Trophoblast cell (in vitro differentiated cells and primary cell): ENCODE measurements at regions not wholly inside any gene's neighbourhood (a gene's known extent, or its start where the extent isn't known, plus 50 kb on each side); places are given as distances from the start of the nearest gene placed in this dataset.

Source experiments
- DNase-seq, 2 donors: peaks; one replicate each; pipeline ENCODE4 v3.0.0-alpha.2; 2016
- H2AFZ ChIP-seq: 2 replicates; pipeline ENCODE4 v1.6.1; 2013; ENCODE audit warnings: low read length, moderate library complexity, mild to moderate bottlenecking; ENCODE audit not compliant: insufficient read depth, poor library complexity
- H2AK5ac ChIP-seq: 2 replicates; pipeline ENCODE4 v1.6.1; 2013; ENCODE audit warnings: mild to moderate bottlenecking, low read length
- H2BK120ac ChIP-seq: 2 replicates; pipeline ENCODE4 v1.6.1; 2013; ENCODE audit warnings: low read length, mild to moderate bottlenecking, moderate library complexity; ENCODE audit not compliant: insufficient read depth, poor library complexity
- H2BK12ac ChIP-seq: 2 replicates; pipeline ENCODE4 v1.6.1; 2013; ENCODE audit warnings: mild to moderate bottlenecking, low read length, moderate library complexity
- H2BK5ac ChIP-seq: 2 replicates; pipeline ENCODE4 v1.6.1; 2013; ENCODE audit warnings: low read length, low read depth, moderate library complexity, mild to moderate bottlenecking; ENCODE audit not compliant: poor library complexity
- H3K14ac ChIP-seq: 2 replicates; pipeline ENCODE4 v1.6.1; 2013; ENCODE audit warnings: mild to moderate bottlenecking, low read length
- H3K18ac ChIP-seq: 2 replicates; pipeline ENCODE4 v1.6.1; 2013; ENCODE audit warnings: mild to moderate bottlenecking, low read length
- H3K23ac ChIP-seq: 2 replicates; pipeline ENCODE4 v1.6.1; 2013; ENCODE audit warnings: low read length
- H3K27ac ChIP-seq: 2 replicates; pipeline ENCODE4 v1.5.1; 2013; ENCODE audit warnings: low read depth, mild to moderate bottlenecking, inconsistent platforms, low read length, moderate library complexity
- H3K27me3 ChIP-seq: 2 replicates; pipeline ENCODE4 v1.6.1; 2013; ENCODE audit warnings: inconsistent platforms, mild to moderate bottlenecking, low read length, moderate library complexity; ENCODE audit not compliant: insufficient read depth
- H3K36me3 ChIP-seq, 2 experiments: 1 replicate in 1 of 2; 2 replicates in 1 of 2; pipeline ENCODE4 v1.6.1; 2013; ENCODE audit warnings: low read length in 2 of 2, mild to moderate bottlenecking in 2 of 2, moderate library complexity in 1 of 2; ENCODE audit not compliant: insufficient read depth in 2 of 2, control insufficient read depth in 1 of 2
- H3K4ac ChIP-seq: 2 replicates; pipeline ENCODE4 v1.6.1; 2013; ENCODE audit warnings: low read depth, mild to moderate bottlenecking, low read length, moderate library complexity
- H3K4me1 ChIP-seq, 2 experiments: 1 replicate in 1 of 2; 2 replicates in 1 of 2; pipeline ENCODE4 v1.6.1; 2013; ENCODE audit warnings: low read length in 2 of 2, mild to moderate bottlenecking in 2 of 2, moderate library complexity in 1 of 2; ENCODE audit not compliant: insufficient read depth in 2 of 2, control insufficient read depth in 1 of 2
- H3K4me2 ChIP-seq: 2 replicates; pipeline ENCODE4 v1.6.1; 2013; ENCODE audit warnings: inconsistent platforms, mild to moderate bottlenecking, low read length, moderate library complexity
- H3K4me3 ChIP-seq: 2 replicates; pipeline ENCODE4 v1.5.1; 2013; ENCODE audit warnings: mild to moderate bottlenecking, low read depth, low read length, inconsistent platforms
- H3K79me1 ChIP-seq: one replicate; pipeline ENCODE4 v1.6.1; 2013; ENCODE audit warnings: low read length
- H3K79me2 ChIP-seq: 2 replicates; pipeline ENCODE4 v1.6.1; 2013; ENCODE audit warnings: low read length, mild to moderate bottlenecking; ENCODE audit not compliant: control insufficient read depth, insufficient read depth, poor library complexity
- H3K9ac ChIP-seq: 2 replicates; pipeline ENCODE4 v1.6.1; 2013; ENCODE audit warnings: mild to moderate bottlenecking, low read length
- H3K9me3 ChIP-seq: 2 replicates; pipeline ENCODE4 v1.6.1; 2013; ENCODE audit warnings: low read depth, mild to moderate bottlenecking, control low read depth, inconsistent platforms, low read length; ENCODE audit not compliant: insufficient read depth
- H4K12ac ChIP-seq: 2 replicates; pipeline ENCODE4 v1.6.1; 2013; ENCODE audit warnings: low read depth, mild to moderate bottlenecking, low read length, moderate library complexity
- H4K8ac ChIP-seq: 2 replicates; pipeline ENCODE4 v1.6.1; 2013; ENCODE audit warnings: low read depth, mild to moderate bottlenecking, low read length, moderate library complexity
- H4K91ac ChIP-seq: one replicate; pipeline ENCODE4 v1.6.1; 2013; ENCODE audit warnings: low read depth, mild to moderate bottlenecking, low read length, moderate library complexity
- WGBS: extraction: QIAGEN DNeasy Blood & Tissue Kit; methylation state at CpG from one replicate; pipeline ENCODE4 v1.1.7; 2013; ENCODE audit warnings: missing lambda C conversion rate; ENCODE audit not compliant: insufficient read length, insufficient coverage; ENCODE audit errors: extremely low coverage; 5-methylcytosine and 5-hydroxymethylcytosine counted together

DNA sequence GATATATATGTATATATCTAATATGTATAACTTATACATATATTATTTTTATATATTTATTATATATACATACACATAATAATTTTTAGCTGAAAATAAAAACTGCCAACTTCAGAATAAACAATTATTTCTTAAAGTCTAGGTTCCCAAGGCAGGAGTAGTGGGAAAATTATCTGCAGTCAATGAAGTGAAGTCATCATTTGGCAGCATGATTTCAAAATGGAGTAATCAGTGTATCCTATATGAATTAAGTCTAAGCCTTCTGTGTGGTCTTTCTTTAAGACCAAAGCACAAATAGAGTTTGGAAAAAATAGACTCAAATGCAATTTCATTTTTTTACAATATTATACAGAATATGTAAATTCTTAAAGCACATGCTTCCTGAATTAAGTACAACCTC is 251.0 kb downstream of the SAMD5 start:
- Histone ChIP-seq H3K79me1 (no peaks in the 10 kb centered on the region), H4K8ac (no peak overlapping the region), H2BK5ac (no peak overlapping the region), H4K91ac (no peak overlapping the region), H3K14ac (no peak overlapping the region), H3K4ac (no peak overlapping the region), H3K4me2 (no peak overlapping the region), H2AFZ (no peak overlapping the region), H3K9ac (no peak overlapping the region), H2AK5ac (no peak overlapping the region), H2BK12ac (no peak overlapping the region), H3K36me3 (no peaks in the 10 kb centered on the region), H2BK120ac (no peak overlapping the region), H3K23ac (no peak overlapping the region), H3K79me2 (no peaks in the 10 kb centered on the region), H3K4me1 (no peaks in the 10 kb centered on the region), H3K9me3 (no peaks in the 10 kb centered on the region), H3K18ac (no peak overlapping the region), H3K27ac (no peak overlapping the region), H3K27me3 (no peaks in the 10 kb centered on the region), H3K4me3 (no peak overlapping the region), H4K12ac (no peak overlapping the region)
- DNase-seq, result no peak

DNA sequence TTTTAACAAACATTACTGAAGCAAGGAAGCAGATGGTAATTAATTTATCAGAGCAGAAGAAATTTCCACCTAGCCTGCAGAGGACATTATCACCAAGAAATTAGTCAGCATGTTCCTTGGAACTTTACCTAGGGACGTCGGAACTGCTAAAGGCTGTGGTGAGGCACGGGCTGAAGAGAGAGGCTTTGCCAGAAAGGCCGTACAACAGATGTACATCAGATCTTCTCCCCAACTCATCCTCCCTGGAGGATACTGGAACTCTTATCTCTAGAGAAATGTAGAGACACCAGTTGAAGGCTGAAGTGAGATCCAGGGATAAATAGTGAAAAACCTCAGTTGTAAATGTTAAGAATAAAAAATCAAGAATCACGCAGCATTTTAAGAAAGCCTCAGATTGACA is 257.1 kb downstream of the SAMD5 start:
- Histone ChIP-seq H4K12ac (no peak overlapping the region), H3K36me3 (no peaks in the 10 kb centered on the region), H2BK5ac (no peak overlapping the region), H3K27ac (no peak overlapping the region), H3K4me1 (no peaks in the 10 kb centered on the region), H3K18ac (no peak overlapping the region), H2AK5ac (no peak overlapping the region), H2AFZ (no peak overlapping the region), H3K79me2 (no peaks in the 10 kb centered on the region), H3K9me3 (no peaks in the 10 kb centered on the region), H4K8ac (no peak overlapping the region), H3K14ac (no peak overlapping the region), H2BK12ac (no peak overlapping the region), H3K4ac (no peak overlapping the region), H2BK120ac (no peak overlapping the region), H3K27me3 (no peaks in the 10 kb centered on the region), H4K91ac (no peak overlapping the region), H3K79me1 (no peaks in the 10 kb centered on the region), H3K4me2 (no peak overlapping the region), H3K23ac (no peak overlapping the region), H3K4me3 (no peak overlapping the region), H3K9ac (no peak overlapping the region)
- no peak for DNase-seq
- WGBS, result no CpG with 5 or more reads among the region's 5 CpGs

DNA sequence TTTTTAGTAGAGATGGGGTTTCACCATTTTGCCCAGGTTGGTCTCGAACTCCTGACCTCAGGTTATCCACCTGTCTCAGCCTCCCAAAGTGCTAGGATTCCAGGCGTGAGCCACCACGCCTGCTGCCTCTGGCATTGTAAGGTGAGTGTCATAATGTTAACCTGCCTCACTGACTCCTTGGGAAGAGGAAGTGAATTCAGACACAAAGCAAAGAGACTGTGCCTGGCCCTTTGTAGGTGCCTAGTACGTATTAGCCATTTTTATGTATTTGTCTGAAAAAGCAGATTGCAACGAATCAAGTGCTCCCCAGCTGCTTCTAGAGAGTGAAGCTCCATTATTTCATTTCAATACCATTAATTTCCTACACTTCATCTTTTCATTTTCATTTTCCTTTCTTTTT is 260.5 kb downstream of the SAMD5 start:
- WGBS, result no CpG with 5 or more reads among the region's 5 CpGs
- H3K36me3 ChIP-seq, result no peaks in the 10 kb centered on the region
- H4K91ac ChIP-seq, result no peak overlapping the region
- no peak overlapping the region for H4K12ac ChIP-seq
- no peaks in the 10 kb centered on the region for H3K27me3 ChIP-seq
- H3K9me3 ChIP-seq, result no peaks in the 10 kb centered on the region
- no peak overlapping the region for H2AFZ ChIP-seq
- no peak overlapping the region for H2BK5ac ChIP-seq
- H3K27ac ChIP-seq, result no peak overlapping the region
- H3K23ac ChIP-seq, result no peak overlapping the region
- no peak overlapping the region for H3K4ac ChIP-seq
- DNase-seq, result no peak
- H3K4me3 ChIP-seq, result no peak overlapping the region
- no peak overlapping the region for H3K18ac ChIP-seq
- H3K4me2 ChIP-seq, result no peak overlapping the region
- H2AK5ac ChIP-seq, result no peak overlapping the region
- H4K8ac ChIP-seq, result no peak overlapping the region
- H3K79me2 ChIP-seq, result no peaks in the 10 kb centered on the region
- H2BK12ac ChIP-seq, result no peak overlapping the region
- H3K79me1 ChIP-seq, result no peaks in the 10 kb centered on the region
- no peaks in the 10 kb centered on the region for H3K4me1 ChIP-seq
- H3K9ac ChIP-seq, result no peak overlapping the region
- no peak overlapping the region for H3K14ac ChIP-seq
- no peak overlapping the region for H2BK120ac ChIP-seq

DNA sequence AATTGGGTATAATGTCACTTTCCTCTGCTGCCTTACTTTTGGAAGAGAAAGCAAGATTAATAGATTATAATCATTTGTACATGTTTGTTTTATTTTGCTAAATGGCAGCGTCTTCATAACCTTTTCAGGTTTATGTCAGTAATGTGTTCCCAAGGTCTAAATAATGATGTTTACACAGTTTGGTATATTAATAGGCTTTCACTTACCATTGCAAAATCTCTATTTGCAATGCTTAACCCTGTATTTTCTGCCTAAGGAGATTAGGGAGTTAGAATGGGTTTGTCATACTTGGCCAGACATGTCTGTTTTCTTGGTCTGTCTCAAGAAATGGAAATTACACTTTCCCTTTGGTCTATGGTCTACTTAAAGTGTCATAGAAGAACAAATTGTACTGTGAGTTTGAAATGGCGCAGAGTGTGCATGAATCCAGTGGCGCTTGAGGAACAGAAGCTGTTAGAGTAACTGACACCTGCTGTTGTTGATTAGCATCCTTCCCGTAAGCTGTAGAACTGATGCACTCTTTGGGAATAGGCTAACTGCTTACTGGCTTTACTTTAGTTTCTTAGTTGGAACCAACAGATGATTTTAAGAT is 261.1 kb downstream of the SAMD5 start:
- Histone ChIP-seq H2BK5ac (no peak overlapping the region), H3K4me1 (no peaks in the 10 kb centered on the region), H2BK12ac (no peak overlapping the region), H3K4me3 (no peak overlapping the region), H3K14ac (no peak overlapping the region), H3K9me3 (no peaks in the 10 kb centered on the region), H4K12ac (no peak overlapping the region), H3K9ac (no peak overlapping the region), H3K79me2 (no peaks in the 10 kb centered on the region), H2AFZ (no peak overlapping the region), H3K27me3 (no peaks in the 10 kb centered on the region), H3K4me2 (no peak overlapping the region), H2BK120ac (no peak overlapping the region), H3K79me1 (no peaks in the 10 kb centered on the region), H3K4ac (no peak overlapping the region), H2AK5ac (no peak overlapping the region), H4K8ac (no peak overlapping the region), H3K18ac (no peak overlapping the region), H3K36me3 (no peaks in the 10 kb centered on the region), H3K27ac (no peak overlapping the region), H3K23ac (no peak overlapping the region), H4K91ac (no peak overlapping the region)
- WGBS, result no CpG with 5 or more reads among the region's 4 CpGs
- no peak for DNase-seq
